ENCODE measurements at regions not wholly inside any gene's neighbourhood (a gene's known extent, or its start where the extent isn't known, plus 50 kb on each side); places are given as distances from the start of the nearest gene placed in this dataset.

DNA sequence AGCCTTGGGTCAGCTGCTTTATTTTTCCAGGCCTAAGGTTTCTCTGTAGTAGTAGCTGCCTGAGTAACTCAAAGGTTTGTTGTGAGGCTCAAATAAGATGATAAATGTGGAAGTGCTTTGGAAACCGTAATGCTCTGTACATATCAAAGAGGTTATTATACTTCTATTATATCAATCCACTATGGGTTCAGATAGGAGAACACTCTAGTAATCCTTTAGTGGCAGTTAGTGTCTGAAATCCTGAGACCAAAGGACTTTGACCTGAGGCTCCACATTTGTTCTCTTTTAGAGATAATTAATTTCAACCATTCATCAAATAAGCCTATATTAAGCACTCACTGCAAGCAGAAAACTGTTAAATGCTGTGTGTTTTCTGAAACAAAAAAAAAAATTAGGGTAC lies 128.6 kb upstream of the BCL6 start:
- H3K27me3 ChIP-seq (ENCODE audit: control insufficient read depth, insufficient read depth, low read length) = no peaks in the 10 kb centered on the region
- H3K4me3 ChIP-seq (ENCODE audit: low read depth, low read length) = no peak overlapping the region
- TF ChIP-seq, protein P1, sequence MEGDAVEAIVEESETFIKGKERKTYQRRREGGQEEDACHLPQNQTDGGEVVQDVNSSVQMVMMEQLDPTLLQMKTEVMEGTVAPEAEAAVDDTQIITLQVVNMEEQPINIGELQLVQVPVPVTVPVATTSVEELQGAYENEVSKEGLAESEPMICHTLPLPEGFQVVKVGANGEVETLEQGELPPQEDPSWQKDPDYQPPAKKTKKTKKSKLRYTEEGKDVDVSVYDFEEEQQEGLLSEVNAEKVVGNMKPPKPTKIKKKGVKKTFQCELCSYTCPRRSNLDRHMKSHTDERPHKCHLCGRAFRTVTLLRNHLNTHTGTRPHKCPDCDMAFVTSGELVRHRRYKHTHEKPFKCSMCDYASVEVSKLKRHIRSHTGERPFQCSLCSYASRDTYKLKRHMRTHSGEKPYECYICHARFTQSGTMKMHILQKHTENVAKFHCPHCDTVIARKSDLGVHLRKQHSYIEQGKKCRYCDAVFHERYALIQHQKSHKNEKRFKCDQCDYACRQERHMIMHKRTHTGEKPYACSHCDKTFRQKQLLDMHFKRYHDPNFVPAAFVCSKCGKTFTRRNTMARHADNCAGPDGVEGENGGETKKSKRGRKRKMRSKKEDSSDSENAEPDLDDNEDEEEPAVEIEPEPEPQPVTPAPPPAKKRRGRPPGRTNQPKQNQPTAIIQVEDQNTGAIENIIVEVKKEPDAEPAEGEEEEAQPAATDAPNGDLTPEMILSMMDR (IDR thresholded peaks at IDR 0.05; ENCODE audit: insufficient read depth, low read depth, low read length) = no peak
- no peak for DNase-seq (ENCODE audit: low read depth)
- ChIA-PET CTCF (interaction anchor here (0.6 kb wide), 1 partner anchor 133 kb away, joined by 3 read pairs; no protein-coding TSS in a partner anchor), POLR2A (no interaction called here)
- no peaks in the 10 kb centered on the region for H3K36me3 ChIP-seq (ENCODE audit: control insufficient read depth, insufficient read depth, low read length)

DNA sequence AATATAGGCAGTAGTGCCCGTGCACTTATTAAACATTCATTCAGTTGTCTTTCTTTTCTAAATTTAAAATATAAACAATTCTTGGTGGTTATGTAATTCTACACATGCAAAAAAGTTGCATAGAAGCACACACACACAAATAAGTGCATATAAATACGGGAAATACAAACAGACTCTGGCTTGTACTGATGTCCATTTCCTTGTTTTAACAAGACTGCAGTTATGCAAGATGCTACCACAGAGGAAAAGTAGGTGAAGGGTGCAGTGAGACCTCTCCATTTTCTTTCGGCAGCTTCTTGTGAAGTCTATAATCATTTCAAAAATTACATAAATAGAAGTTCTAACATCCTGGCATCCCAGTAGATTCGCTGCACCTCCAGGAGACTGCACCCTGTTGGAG lies 130.6 kb upstream of the BCL6 start:
- Histone ChIP-seq H3K27me3 (ENCODE audit: control insufficient read depth, insufficient read depth, low read length) (no peaks in the 10 kb centered on the region), H3K36me3 (ENCODE audit: control insufficient read depth, insufficient read depth, low read length) (no peaks in the 10 kb centered on the region), H3K4me3 (ENCODE audit: low read depth, low read length) (no peak overlapping the region)
- CTCF ChIA-PET = interaction anchor here (1.3 kb wide), 1 partner anchor 128 kb away, joined by 3 read pairs; no protein-coding TSS in a partner anchor
- no peak for DNase-seq (ENCODE audit: low read depth)
- TF ChIP-seq, protein P1 (IDR thresholded peaks at IDR 0.05; ENCODE audit: insufficient read depth, low read depth, low read length) = no peak
- POLR2A ChIA-PET = no interaction called here

DNA sequence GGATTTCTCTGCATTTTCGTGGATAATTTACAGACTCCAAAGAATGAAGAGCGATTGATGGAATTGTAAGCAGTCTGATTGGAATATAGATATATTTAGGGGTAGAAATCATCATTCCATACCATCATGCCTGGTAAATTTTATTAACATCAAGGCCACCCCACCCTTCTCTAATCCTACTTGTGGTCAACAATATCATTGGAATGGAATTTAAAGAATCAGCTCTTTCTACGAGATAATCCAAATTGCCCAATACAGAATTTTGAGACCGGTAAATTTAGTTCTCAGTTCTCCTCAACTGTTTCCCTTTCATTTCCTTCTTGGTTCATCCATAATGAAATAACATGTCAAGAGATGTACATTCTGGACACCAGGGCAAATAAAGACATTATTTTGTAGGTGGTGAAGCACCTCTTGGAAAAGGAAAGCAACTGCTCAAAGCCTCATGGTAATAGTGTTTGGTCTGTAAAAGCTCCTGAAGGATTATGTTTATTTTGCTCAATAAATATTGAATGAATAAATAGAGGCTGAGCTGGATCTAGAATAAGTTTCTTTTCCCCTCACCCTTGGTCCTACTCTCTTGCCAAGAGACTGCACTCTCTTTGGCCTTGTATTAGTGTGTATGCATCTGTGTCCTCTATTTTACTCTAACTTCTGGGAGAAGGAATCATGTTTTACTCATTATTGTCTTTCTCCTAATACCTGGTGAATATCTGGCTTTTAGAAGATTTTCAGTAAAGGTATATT lies 133.7 kb upstream of the BCL6 start:
- Histone ChIP-seq H3K36me3 (ENCODE audit: control insufficient read depth, insufficient read depth, low read length) (no peaks in the 10 kb centered on the region), H3K4me3 (ENCODE audit: low read depth, low read length) (no peak overlapping the region), H3K27me3 (ENCODE audit: control insufficient read depth, insufficient read depth, low read length) (no peaks in the 10 kb centered on the region)
- DNase-seq (ENCODE audit: low read depth) = no peak
- CTCF ChIA-PET = interaction anchor here (0.6 to 0.7 kb wide), 4 partner anchors 33 to 612 kb away, joined by 3 to 6 read pairs (median 4); no protein-coding TSS in a partner anchor
- POLR2A ChIA-PET = no interaction called here
- TF ChIP-seq, protein P1 (IDR thresholded peaks at IDR 0.05; ENCODE audit: insufficient read depth, low read depth, low read length) = no peak

DNA sequence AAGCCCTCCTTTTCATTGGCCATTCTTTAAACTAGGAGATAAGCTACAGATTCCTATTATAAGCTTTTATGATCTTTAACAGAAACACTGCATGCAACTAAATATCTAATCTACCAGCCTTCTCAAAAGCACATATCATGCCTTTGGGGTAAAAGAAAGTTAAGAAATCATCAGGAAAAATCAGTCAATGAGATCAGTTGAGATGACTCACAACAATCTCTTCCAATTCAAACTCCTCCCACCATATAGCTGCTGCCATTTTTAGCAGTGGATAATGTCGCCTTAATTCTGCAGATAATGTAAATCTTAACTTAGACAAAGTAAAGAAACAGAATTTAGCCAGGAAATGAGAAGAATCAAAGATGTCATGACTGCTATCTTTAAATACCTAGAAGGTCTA lies 135.2 kb upstream of the BCL6 start:
- Histone ChIP-seq H3K36me3 (ENCODE audit: control insufficient read depth, insufficient read depth, low read length) (no peaks in the 10 kb centered on the region), H3K4me3 (ENCODE audit: low read depth, low read length) (no peak overlapping the region), H3K27me3 (ENCODE audit: control insufficient read depth, insufficient read depth, low read length) (no peaks in the 10 kb centered on the region)
- DNase-seq (ENCODE audit: low read depth) = no peak
- TF ChIP-seq, protein P1 (IDR thresholded peaks at IDR 0.05; ENCODE audit: insufficient read depth, low read depth, low read length) = no peak
- ChIA-PET CTCF (no interaction called here), POLR2A (no interaction called here)

DNA sequence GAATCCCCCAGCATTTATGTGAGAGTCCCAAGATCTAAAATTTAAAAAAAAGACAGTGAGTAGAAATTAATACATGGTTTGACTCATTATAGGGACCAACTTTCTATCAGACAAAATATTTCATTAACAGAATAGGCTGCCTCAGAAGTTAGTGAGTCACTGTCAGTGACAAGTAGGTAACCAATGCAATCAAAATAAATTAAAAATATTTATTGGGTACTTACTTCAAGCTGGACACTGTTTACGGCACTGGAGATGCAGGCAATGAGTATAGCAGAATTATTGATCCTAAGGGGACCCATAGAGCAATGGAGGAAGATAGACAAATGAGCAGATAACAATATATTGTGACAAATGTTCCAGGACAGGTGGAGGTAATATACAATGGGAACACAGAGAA lies 135.6 kb upstream of the BCL6 start:
- Histone ChIP-seq H3K4me3 (ENCODE audit: low read depth, low read length) (no peak overlapping the region), H3K27me3 (ENCODE audit: control insufficient read depth, insufficient read depth, low read length) (no peaks in the 10 kb centered on the region), H3K36me3 (ENCODE audit: control insufficient read depth, insufficient read depth, low read length) (no peaks in the 10 kb centered on the region)
- ChIA-PET POLR2A (no interaction called here), CTCF (interaction anchor here (0.7 kb wide), 1 partner anchor 387 kb away, joined by 4 read pairs; no protein-coding TSS in a partner anchor)
- TF ChIP-seq, protein P1 (IDR thresholded peaks at IDR 0.05; ENCODE audit: insufficient read depth, low read depth, low read length) = no peak
- DNase-seq (ENCODE audit: low read depth) = no peak

Measured in BJ (cell line).